ENCODE measurements at regions not wholly inside any gene's neighbourhood (a gene's known extent, or its start where the extent isn't known, plus 50 kb on each side); places are given as distances from the start of the nearest gene placed in this dataset.

GRCh38 chr15:31574766-31575165 lies 248.1 kb downstream of the KLF13 start:
- ChIA-PET POLR2A (no interaction called here), CTCF (ENCODE audit: low intra/inter-chr PET ratio, low total read pairs) (no interaction called here)
- peaks cover 1 to 8% of the 10 kb centered on the region in 2 experiments; a peak in 2 of 5 replicates for H3K27me3 ChIP-seq (ENCODE audit: control insufficient read depth in 1 of 2, insufficient read depth in 2 of 2, low read length in 2 of 2)
- WGBS (ENCODE audit: low lambda C conversion rate) = 0% methylated on average over 1 of the region's 1 CpG
- no peaks in the 10 kb centered on the region for H3K79me2 ChIP-seq (ENCODE audit: insufficient read depth, low read length)
- H4K20me1 ChIP-seq (ENCODE audit: insufficient read depth, low read length) = no peaks in the 10 kb centered on the region
- H2AFZ ChIP-seq (ENCODE audit: low read length) = no peak overlapping the region
- no peak overlapping the region for H3K4me3 ChIP-seq (replicated peaks in 1 of 3; ENCODE audit: insufficient read depth in 1 of 3, low read depth in 2 of 3, low read length in 3 of 3)
- TF ChIP-seq ONECUT2 (CRISPR knock-in tag; IDR thresholded peaks at IDR 0.05) (no peak), ZNF138 (CRISPR knock-in tag; IDR thresholded peaks at IDR 0.05; ENCODE audit: low read depth) (no peak)
- BruUV-seq (replicated peaks) = no TSS peak
- no peaks in the 10 kb centered on the region for H3K4me1 ChIP-seq (ENCODE audit: insufficient read depth, low read length)
- FAIRE-seq = no peak
- no peak overlapping the region for H3K4me2 ChIP-seq (ENCODE audit: low read depth, low read length)
- H3K9me3 ChIP-seq (ENCODE audit: low read length) = no peaks in the 10 kb centered on the region
- H3K36me3 ChIP-seq (replicated peaks in 1 of 2; ENCODE audit: control insufficient read depth in 1 of 2, insufficient read depth in 2 of 2, low read length in 2 of 2) = no peaks in the 10 kb centered on the region
- DNase-seq (ENCODE audit: low spot score) = no peak
- in situ Hi-C loops (cut with HindIII; ENCODE audit: extremely low pct_ligation_motif_present, low pct_unique_long_range_greater_than_20kb) = no loop called here
- no peak overlapping the region for H3K9ac ChIP-seq (ENCODE audit: insufficient read depth, low read depth, low read length)
- no peak for ATAC-seq
- intact Hi-C loops (cut with micrococcal nuclease; ENCODE audit: unreplicated experiment) = loop anchor here (5.0 kb wide), 1 partner anchor 403 kb away; no protein-coding TSS in a partner anchor
- H3K27ac ChIP-seq (ENCODE audit: extremely low read length, insufficient read depth, low read length) = no peak overlapping the region

- Histone ChIP-seq H3K27me3 (ENCODE audit: control insufficient read depth in 1 of 2, insufficient read depth in 2 of 2, low read length in 2 of 2) (peaks cover 1 to 2% of the 10 kb centered on the region in 2 experiments; a peak in 1 of 5 replicates), H3K4me2 (ENCODE audit: low read depth, low read length) (no peak overlapping the region), H3K79me2 (ENCODE audit: insufficient read depth, low read length) (no peaks in the 10 kb centered on the region), H3K9me3 (ENCODE audit: low read length) (peaks cover 6% of the 10 kb centered on the region; the same call in 1 of the 2 replicates), H2AFZ (ENCODE audit: low read length) (no peak overlapping the region), H3K4me3 (replicated peaks in 1 of 3; ENCODE audit: insufficient read depth in 1 of 3, low read depth in 2 of 3, low read length in 3 of 3) (no peak overlapping the region), H3K9ac (ENCODE audit: insufficient read depth, low read depth, low read length) (no peak overlapping the region), H3K4me1 (ENCODE audit: insufficient read depth, low read length) (no peaks in the 10 kb centered on the region), H3K36me3 (replicated peaks in 1 of 2; ENCODE audit: control insufficient read depth in 1 of 2, insufficient read depth in 2 of 2, low read length in 2 of 2) (no peaks in the 10 kb centered on the region), H4K20me1 (ENCODE audit: insufficient read depth, low read length) (no peaks in the 10 kb centered on the region), H3K27ac (ENCODE audit: extremely low read length, insufficient read depth, low read length) (no peak overlapping the region)
- no TSS peak for BruUV-seq (replicated peaks)
- DNase-seq (ENCODE audit: low spot score) = no peak
- in situ Hi-C loops (cut with HindIII; ENCODE audit: extremely low pct_ligation_motif_present, low pct_unique_long_range_greater_than_20kb) = no loop called here
- TF ChIP-seq FOXK2 (IDR thresholded peaks at IDR 0.05) = no peak
- TF ChIP-seq ZBTB20 (CRISPR knock-in tag; IDR thresholded peaks at IDR 0.05; ENCODE audit: borderline replicate concordance, low read depth) = no peak
- no peak for TF ChIP-seq ZNF678 (CRISPR knock-in tag; IDR thresholded peaks at IDR 0.05)
- TF ChIP-seq ZNF704 (CRISPR knock-in tag; IDR thresholded peaks at IDR 0.05; ENCODE audit: borderline replicate concordance) = no peak
- TF ChIP-seq JARID2 (CRISPR knock-in tag; IDR thresholded peaks at IDR 0.05; ENCODE audit: insufficient replicate concordance) = no peak
- TF ChIP-seq ZNF777 (CRISPR knock-in tag; IDR thresholded peaks at IDR 0.05) = no peak
- TF ChIP-seq TOE1 (CRISPR knock-in tag; IDR thresholded peaks at IDR 0.05) = no peak
- no peak for TF ChIP-seq ARNTL (CRISPR knock-in tag; IDR thresholded peaks at IDR 0.05)
- TF ChIP-seq POLR2A (IDR thresholded peaks at IDR 0.05; ENCODE audit: insufficient read depth in 1 of 2, low read depth in 2 of 2, low read length in 2 of 2) = no peak
- TF ChIP-seq TFAP4 (IDR thresholded peaks at IDR 0.05; ENCODE audit: borderline replicate concordance, low read depth) = no peak
- TF ChIP-seq ZNF550 (CRISPR knock-in tag; IDR thresholded peaks at IDR 0.05; ENCODE audit: borderline replicate concordance) = no peak
- no peak for TF ChIP-seq NFYC (CRISPR knock-in tag; IDR thresholded peaks at IDR 0.05)
- TF ChIP-seq PCBP1 (IDR thresholded peaks at IDR 0.05; ENCODE audit: borderline replicate concordance, low read depth, low read length) = no peak
- TF ChIP-seq SOX13 (IDR thresholded peaks at IDR 0.05) = no peak
- TF ChIP-seq SOX13 (CRISPR knock-in tag; conservative IDR thresholded peaks at IDR 0.05 in 1 of 2, IDR thresholded peaks at IDR 0.05 in 1 of 2) = no peak
- ChIA-PET POLR2A (no interaction called here), CTCF (ENCODE audit: low intra/inter-chr PET ratio, low total read pairs) (no interaction called here)
- FAIRE-seq = no peak
- intact Hi-C loops (cut with micrococcal nuclease; ENCODE audit: unreplicated experiment) = no loop called here
- WGBS (ENCODE audit: low lambda C conversion rate) = 11% methylated on average over 5 of the region's 5 CpGs
- no peak for ATAC-seq
Measured at GRCh38 chr15:31577108-31577507, 250.5 kb downstream of the KLF13 start.

Data from HepG2 (cell line).